GM10248 (cell line): ENCODE measurements at regions not wholly inside any gene's neighbourhood (a gene's known extent, or its start where the extent isn't known, plus 50 kb on each side); places are given as distances from the start of the nearest gene placed in this dataset.

Experiments
- CTCF ChIA-PET: fragments of 300-600 bp; sonication (Branson Sonifier 250); formaldehyde crosslinking; extraction: SDS; loops from one replicate; lab custom pipeline; 2021; ENCODE audit warnings: antibody characterized with exemption; lab: Yijun Ruan, JAX
- POLR2A ChIA-PET: fragments of 350-650 bp; sonication (Branson Sonifier 250); formaldehyde crosslinking; extraction: SDS; loops from one replicate; lab custom pipeline; 2020; ENCODE audit warnings: antibody characterized with exemption; lab: Yijun Ruan, JAX
- DNase-seq: peaks from one replicate; pipeline ENCODE4 v3.0.0; 2012; ENCODE audit errors: extremely low spot score
- CTCF ChIP-seq: IDR thresholded peaks from 2 replicates; pipeline ENCODE4 v1.5.1; 2012; ENCODE audit warnings: mild to moderate bottlenecking, low read depth; ENCODE audit errors: extremely low read depth, missing control alignments, control extremely low read depth

- no peak for DNase-seq
- POLR2A ChIA-PET, result no interaction called here
- no peak for TF ChIP-seq CTCF
- CTCF ChIA-PET, result interaction anchor here (1.9 kb wide), 1 partner anchor 10 kb away, joined by 8 read pairs; no protein-coding TSS in a partner anchor
Measured at GRCh38 chr3:177679568-177680471, 482.5 kb upstream of the TBL1XR1 start.

- CTCF ChIA-PET, result interaction anchor here (1.9 kb wide), 1 partner anchor 9 kb away, joined by 8 read pairs; no protein-coding TSS in a partner anchor
- no peak for TF ChIP-seq CTCF
- no peak for DNase-seq
- POLR2A ChIA-PET, result no interaction called here
Measured at GRCh38 chr3:177680472-177680821, 483.2 kb upstream of the TBL1XR1 start.

GRCh38 chr3:177681156-177681555, 483.9 kb upstream of the TBL1XR1 start:
- ChIA-PET POLR2A (no interaction called here), CTCF (interaction anchor here (1.2 to 1.6 kb wide), 2 partner anchors 10 to 28 kb away, joined by 3 to 4 read pairs; no protein-coding TSS in a partner anchor)
- TF ChIP-seq CTCF, result no peak
- DNase-seq, result no peak

GRCh38 chr3:177681852-177682251, 484.6 kb upstream of the TBL1XR1 start:
- TF ChIP-seq CTCF, result no peak
- ChIA-PET CTCF (interaction anchor here (1.2 to 1.6 kb wide), 2 partner anchors 9 to 29 kb away, joined by 3 to 4 read pairs; no protein-coding TSS in a partner anchor), POLR2A (no interaction called here)
- DNase-seq, result no peak

GRCh38 chr3:177683586-177683985, 486.3 kb upstream of the TBL1XR1 start:
- no peak for DNase-seq
- CTCF ChIA-PET, result no interaction called here
- no peak for TF ChIP-seq CTCF
- POLR2A ChIA-PET, result no interaction called here

- CTCF ChIA-PET, result interaction anchor here (1.0 kb wide), 1 partner anchor 30 kb away, joined by 3 read pairs; no protein-coding TSS in a partner anchor
- DNase-seq, result no peak
- POLR2A ChIA-PET, result no interaction called here
- TF ChIP-seq CTCF, result no peak
Measured at GRCh38 chr3:177686671-177687070, 489.4 kb upstream of the TBL1XR1 start.
